MV-4-11 (cell line): ENCODE measurements at regions not wholly inside any gene's neighbourhood (a gene's known extent, or its start where the extent isn't known, plus 50 kb on each side); places are given as distances from the start of the nearest gene placed in this dataset.

Experiments used
- DNase-seq: peaks from one replicate; lab custom pipeline; 2025; lab: John Stamatoyannopoulos, UW

DNA sequence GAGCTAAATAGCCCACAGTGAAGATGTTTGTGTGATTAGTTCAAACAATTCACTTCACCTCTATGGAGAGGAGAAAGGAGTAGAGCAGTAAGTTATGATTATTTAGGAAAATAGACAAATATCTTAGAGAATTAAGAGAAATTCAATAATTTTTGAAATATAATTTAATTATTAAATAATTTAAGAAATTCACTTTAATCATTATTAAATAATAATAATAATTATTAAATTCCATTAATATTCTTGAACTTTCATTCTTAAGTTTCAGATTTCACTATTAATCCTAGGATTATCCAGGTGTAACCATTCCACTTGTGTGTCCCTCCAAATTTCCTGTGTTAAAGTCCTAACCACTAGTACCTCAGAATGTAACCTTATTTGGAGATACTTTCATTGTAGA, 58.9 kb upstream of the RGS18 start:
- no peak for DNase-seq

DNA sequence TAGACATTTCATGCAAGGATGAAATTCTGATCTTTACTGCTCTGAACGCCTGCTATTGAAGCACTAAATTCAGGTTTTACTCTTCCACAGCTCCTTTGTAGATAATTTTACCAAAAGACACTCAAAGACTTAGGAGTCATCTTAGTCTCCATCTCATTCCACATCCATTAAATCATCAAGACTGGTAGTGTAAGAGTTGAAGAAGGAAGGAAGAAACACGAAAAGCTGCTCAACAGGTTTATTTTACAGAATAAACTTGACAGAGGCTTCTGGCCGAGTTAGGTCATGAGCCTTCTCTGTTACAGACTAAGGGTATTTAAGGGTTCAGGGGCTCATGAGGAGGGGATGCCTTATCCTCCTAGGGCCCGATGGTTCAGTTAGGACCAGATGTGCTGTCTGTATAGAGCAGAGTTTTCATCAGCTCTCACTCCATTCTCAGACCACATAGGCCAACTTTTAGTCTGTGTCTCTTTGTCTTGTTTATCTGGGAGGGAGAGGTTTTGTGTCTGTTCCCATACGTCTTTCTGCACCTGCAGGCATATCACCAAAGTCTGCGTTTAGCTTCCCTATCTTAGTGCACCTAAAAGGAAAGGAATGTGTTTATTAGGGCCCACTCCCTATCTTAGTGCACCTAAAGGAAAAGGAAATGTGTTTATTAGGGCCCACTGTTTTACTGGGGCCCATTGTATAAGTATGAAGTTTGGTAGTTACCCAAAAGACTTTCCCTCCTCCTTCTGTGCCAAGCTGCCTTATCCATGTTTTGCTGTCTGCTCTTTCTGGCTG, 57.4 kb upstream of the RGS18 start:
- no peak for DNase-seq

DNA sequence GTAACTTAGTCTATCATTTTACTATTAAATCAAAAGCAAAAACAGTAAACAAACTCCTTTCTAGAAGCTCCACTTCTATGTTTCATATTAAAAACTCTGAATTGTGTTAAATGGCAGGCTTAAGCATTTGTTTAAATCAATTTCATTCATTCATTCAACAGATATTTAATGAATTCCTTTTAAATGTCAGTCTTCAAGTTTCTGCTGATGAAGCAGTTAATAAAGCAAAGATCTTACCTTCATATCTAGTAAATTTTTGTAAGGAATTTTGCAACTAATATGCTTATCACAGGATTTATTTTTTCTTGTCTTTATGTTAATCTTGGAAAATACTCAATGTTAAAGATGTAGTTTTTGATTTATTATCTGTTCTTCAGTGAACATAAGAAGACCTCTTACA, 54.1 kb upstream of the RGS18 start:
- DNase-seq, result no peak

DNA sequence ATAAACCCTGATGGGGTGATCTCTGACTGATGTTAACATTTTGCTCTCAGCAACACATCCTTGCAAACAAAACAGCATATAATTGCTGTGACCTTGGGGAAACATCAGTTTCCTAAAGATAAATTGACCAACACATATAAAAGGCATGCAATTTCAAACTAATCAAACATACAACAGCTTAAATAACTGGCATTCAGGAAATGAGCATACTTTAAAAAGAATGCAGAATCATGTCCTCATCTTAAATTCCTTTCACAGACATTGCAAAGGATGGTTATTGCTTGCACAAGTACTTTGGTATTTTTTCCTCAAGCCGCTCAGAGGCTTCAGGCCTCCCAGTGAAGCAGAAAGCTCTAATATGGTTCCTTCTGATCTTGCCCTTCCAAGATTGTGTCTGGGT, 53.4 kb upstream of the RGS18 start:
- no peak for DNase-seq

DNA sequence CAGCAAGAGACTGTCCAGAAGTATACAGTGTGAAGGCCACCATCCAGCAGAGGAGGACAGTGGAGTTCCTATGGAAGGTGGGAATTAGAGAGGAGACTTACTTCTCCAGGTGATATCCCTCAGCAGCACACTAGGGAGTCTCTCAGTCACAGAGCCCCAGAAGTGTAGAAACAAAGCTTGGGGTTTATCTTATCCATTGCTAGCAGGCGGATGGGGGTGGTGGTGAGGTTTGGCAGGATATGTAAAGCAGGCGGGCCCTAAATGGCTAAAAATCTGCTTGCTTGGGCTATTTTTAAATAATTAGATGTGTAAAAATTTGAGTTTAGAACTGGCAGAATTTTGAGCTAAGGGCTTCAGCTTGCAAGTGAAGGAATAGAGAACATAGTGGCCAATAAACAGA, 50.1 kb upstream of the RGS18 start:
- no peak for DNase-seq
